SJSA1 (cell line): ENCODE measurements at regions not wholly inside any gene's neighbourhood (a gene's known extent, or its start where the extent isn't known, plus 50 kb on each side); places are given as distances from the start of the nearest gene placed in this dataset.
A peak's percentile ranks its signal among the peaks of the same experiment; 100 is the strongest.

Source experiments
- DNase-seq, 2 experiments: peaks; one replicate each; pipeline ENCODE4 v3.0.0-alpha.2; 2015 to 2020; ENCODE audit warnings: low spot score in 2 of 2, low read depth in 1 of 2
- H3K27ac ChIP-seq: fragments of 250-450 bp; sonication (Bioruptor Pico); 2 replicates; pipeline ENCODE4 v1.5.1; 2020; ENCODE audit warnings: mild to moderate bottlenecking, moderate library complexity
- H3K27me3 ChIP-seq: fragments of 250-450 bp; sonication (Bioruptor Pico); replicated peaks from 2 replicates; pipeline ENCODE4 v1.5.1; 2020; ENCODE audit warnings: mild to moderate bottlenecking, moderate library complexity
- H3K36me3 ChIP-seq: fragments of 250-450 bp; sonication (Bioruptor Pico); 2 replicates; pipeline ENCODE4 v1.5.1; 2020; ENCODE audit warnings: mild to moderate bottlenecking
- H3K4me1 ChIP-seq: fragments of 250-450 bp; sonication (Bioruptor Pico); replicated peaks from 2 replicates; pipeline ENCODE4 v1.6.1; 2021; ENCODE audit warnings: mild to moderate bottlenecking
- H3K4me3 ChIP-seq: fragments of 250-450 bp; sonication (Bioruptor Pico); 2 replicates; pipeline ENCODE4 v1.5.1; 2020; ENCODE audit warnings: mild to moderate bottlenecking
- H3K9me3 ChIP-seq: fragments of 250-450 bp; sonication (Bioruptor Pico); replicated peaks from 2 replicates; pipeline ENCODE4 v1.5.1; 2020; ENCODE audit warnings: mild to moderate bottlenecking

DNA sequence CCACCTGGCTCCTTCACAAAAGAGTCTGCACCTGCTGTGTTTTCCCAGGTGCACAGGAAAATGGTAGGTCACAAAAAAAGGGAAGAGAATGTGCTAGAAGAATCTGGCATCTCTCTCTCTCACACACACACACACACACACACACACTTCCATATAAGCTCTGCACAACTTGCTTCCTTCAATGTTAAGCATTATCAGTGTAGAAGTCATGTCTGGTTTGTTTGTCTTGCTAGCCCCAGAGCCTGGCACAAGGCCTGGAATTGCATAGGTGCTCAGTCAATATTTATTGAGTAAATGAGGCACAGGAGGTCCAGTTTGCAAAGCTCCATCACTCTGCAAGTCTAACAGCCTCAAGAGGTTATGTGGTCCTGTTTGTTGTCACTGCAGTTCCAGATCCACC, 867.3 kb upstream of the AUTS2 start:
- Histone ChIP-seq H3K9me3 (0 out of 2 replicates have a peak, but pooled peaks cover 3% of the 10 kb centered on the region), H3K27ac (no peak overlapping the region), H3K4me3 (no peak overlapping the region), H3K4me1 (no peaks in the 10 kb centered on the region), H3K36me3 (no peaks in the 10 kb centered on the region), H3K27me3 (no peaks in the 10 kb centered on the region)
- DNase-seq, result no peak

DNA sequence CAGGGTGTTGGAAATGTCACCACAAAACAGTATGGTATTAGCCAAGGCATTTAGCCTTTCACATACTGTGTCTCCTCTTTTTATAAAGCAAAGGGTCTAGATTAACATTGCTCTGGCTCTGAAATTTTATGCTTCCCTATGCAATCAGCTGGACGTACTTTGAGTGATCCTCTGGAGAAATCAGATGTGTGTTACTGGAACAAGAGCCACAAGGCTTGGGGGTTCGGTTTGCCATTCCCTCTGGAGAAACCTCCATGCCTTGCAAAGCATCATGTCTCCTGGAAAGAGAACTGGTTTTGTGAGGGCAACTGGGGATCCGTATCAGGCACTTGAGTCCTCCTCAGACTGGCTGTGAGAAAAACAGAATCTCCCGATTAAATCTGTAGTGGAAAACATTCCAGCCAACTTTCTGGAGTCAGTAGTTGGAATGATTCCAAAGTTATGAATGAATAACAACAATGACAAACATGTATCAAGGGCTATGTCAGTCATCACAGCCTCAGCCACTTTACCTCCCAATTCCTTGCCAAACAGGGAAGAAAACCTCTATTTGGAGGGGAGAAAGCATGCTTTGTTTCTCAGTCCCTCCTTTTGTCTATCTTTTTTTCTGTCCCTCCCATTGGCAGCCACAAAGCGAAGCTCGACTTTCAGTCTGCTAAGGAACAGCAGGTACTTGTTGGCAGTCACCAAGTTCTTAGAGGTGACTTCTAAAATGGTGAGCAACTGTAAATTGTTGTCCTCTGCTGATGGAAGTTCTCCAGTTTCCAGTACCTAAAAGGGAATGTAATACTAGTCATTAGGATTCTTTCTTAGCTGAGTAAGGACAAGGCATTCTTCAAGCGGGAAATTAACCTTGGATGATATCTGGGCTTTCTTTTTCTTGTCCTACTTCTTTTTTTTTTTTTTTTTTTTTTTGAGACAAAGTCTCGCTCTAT, 864.8 kb upstream of the AUTS2 start:
- Histone ChIP-seq H3K27me3 (no peaks in the 10 kb centered on the region), H3K4me3 (no peak overlapping the region), H3K4me1 (no peaks in the 10 kb centered on the region), H3K27ac (no peak overlapping the region), H3K9me3 (0 out of 2 replicates have a peak, but pooled peaks cover 3% of the 10 kb centered on the region), H3K36me3 (no peaks in the 10 kb centered on the region)
- DNase-seq, result no peak

DNA sequence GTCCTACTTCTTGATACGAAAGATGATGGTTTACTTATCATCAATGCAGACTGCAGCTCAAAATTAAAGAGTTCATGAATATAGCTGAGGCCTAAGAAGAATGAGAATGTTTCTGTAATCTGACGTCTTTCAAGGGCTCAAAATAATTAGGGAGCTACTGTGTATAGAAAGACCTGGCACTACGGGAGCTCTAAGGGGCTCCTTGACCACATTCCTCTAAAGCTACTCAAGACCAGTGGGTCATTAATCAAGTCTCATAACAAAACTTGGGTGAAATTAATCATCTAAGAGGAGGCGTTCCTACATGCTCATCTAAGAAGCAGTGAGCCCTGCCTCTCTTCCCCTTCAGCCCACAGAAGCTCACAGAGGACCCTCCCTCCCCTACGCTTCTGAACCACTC, 863.8 kb upstream of the AUTS2 start:
- no peaks in the 10 kb centered on the region for H3K4me1 ChIP-seq
- DNase-seq, result no peak

DNA sequence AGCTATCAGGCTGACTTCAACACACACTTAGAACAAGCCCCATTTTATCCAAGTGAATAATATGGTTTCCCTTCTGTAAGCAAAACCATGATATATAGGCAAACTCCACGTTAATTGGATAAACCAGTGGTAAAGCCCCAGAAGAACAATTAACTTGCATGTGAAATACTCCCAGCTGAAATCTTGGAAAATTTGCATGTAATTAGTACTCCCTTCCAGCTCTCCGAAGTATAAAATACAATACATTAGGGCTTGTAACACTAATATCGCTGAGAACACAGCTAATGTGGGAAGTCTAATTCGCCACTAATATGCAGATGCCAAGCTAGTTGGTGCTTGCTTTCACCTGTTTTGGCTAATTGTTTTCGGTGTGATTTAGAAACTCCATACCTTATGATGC, 859.0 kb upstream of the AUTS2 start:
- DNase-seq, result no peak
- Histone ChIP-seq H3K9me3 (no peaks in the 10 kb centered on the region), H3K4me1 (no peaks in the 10 kb centered on the region), H3K27ac (no peak overlapping the region), H3K4me3 (no peak overlapping the region), H3K27me3 (no peaks in the 10 kb centered on the region), H3K36me3 (no peaks in the 10 kb centered on the region)

More for the DNA sequence above, 863.8 kb upstream of the AUTS2 start:
- no peaks in the 10 kb centered on the region for H3K36me3 ChIP-seq
- H3K9me3 ChIP-seq, result 0 out of 2 replicates have a peak, but pooled peaks cover 3% of the 10 kb centered on the region
- H3K27me3 ChIP-seq, result no peaks in the 10 kb centered on the region
- H3K27ac ChIP-seq, result no peak overlapping the region
- no peak overlapping the region for H3K4me3 ChIP-seq

DNA sequence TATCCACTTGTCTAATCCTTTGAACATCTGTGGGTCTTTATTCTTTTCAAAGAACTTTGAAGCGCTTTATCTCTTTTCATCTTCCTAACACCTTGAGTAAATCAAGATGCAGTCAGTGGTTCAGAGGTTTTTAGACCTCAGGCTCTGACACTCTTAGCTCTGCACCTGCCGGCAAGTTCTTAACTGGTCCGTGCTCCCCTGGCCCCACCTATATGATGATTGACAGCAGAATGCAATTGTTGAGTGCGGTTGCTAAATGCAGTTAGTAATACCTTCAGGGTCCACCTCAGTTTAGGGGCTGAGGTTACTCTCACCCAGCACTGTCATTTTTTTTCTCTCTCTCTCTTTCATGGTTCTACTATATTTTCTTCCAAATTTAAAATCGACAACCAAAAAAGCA, 854.2 kb upstream of the AUTS2 start:
- no peaks in the 10 kb centered on the region for H3K4me1 ChIP-seq
- no peak overlapping the region for H3K27ac ChIP-seq
- no peak for DNase-seq
- no peaks in the 10 kb centered on the region for H3K9me3 ChIP-seq
- H3K27me3 ChIP-seq, result no peaks in the 10 kb centered on the region
- no peaks in the 10 kb centered on the region for H3K36me3 ChIP-seq
- H3K4me3 ChIP-seq, result no peak overlapping the region

DNA sequence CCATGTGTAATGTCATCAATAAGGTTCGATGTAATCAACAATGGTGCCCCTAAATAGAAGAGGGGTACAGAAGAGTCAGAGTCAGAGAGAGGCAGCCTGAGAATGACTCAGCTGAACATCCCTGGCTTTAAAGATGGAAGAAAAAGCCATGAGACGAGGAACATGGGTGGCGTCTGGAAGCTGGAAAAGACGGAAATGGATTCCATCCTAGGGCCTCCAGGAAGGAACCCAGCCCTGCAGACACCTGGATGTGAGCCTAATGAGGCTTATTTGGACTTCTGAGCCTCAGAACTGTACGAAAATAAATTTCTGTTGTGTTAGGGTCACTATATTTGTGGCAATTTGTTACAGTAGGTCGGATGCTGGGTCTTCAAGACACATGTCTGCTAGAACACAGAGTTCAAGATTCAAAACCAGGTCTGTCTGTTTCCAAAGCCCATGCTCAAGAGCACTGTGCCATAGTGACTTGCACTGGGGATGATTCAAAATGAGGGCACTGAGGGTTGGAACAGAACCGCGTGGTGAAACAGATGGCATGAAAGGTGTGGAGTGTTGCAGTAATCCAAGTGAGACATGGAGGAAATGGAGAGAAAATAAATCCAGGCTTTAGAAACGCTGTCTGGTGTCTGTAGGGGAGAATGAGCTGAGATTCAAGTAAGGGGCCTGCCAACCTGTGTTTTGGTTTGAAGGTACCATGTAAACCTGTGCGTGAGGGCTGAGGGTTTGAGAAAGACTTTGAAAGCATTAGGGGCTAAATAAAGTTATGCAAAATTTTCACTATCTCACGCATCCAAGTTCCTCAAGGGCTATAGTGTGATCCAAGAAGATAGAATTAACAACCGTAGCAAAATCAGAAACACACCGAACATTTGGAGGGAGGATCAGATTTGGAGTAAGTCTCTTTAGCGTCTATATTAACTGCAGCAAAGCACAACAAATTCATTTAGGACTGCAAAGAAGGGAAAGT, 849.1 kb upstream of the AUTS2 start:
- no peaks in the 10 kb centered on the region for H3K36me3 ChIP-seq
- H3K27me3 ChIP-seq, result no peaks in the 10 kb centered on the region
- DNase-seq, result no peak
- no peak overlapping the region for H3K4me3 ChIP-seq
- no peaks in the 10 kb centered on the region for H3K9me3 ChIP-seq
- no peak overlapping the region for H3K27ac ChIP-seq
- H3K4me1 ChIP-seq, result no peaks in the 10 kb centered on the region

DNA sequence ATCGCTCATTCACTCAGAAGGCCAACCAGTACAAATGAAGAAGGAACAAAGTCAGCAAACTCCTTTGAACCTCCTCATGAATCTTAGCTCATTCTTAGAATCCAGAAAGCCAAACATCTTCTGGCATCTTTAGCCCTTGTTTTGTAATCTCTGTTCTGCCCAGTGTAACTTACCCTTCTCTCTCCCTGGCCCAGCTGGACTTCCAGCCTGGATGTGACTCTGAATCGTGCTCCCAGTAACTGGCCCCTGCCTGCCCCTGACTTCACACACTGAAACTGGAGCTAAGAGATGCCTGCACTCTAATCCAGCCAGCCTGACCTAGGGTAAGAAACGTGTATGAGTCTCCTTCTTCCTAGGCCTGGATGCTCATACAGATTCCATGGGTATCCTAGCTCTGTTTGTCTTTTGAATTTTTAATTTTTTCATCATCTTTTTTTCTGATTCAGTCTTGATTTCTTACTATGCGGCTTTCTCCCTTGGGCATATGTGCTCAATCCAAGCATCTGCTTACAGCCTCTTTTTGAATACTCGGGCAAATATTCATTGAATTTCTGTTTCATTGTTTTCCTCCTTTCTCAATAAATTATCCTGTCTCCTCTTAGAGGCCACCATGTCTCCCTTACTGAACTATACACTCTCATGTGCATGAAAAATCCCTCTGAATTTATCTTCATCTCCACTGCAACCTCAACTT, 845.6 kb upstream of the AUTS2 start:
- Histone ChIP-seq H3K36me3 (no peaks in the 10 kb centered on the region), H3K4me1 (no peaks in the 10 kb centered on the region), H3K9me3 (no peaks in the 10 kb centered on the region), H3K4me3 (no peak overlapping the region), H3K27ac (no peak overlapping the region), H3K27me3 (no peaks in the 10 kb centered on the region)
- no peak for DNase-seq

DNA sequence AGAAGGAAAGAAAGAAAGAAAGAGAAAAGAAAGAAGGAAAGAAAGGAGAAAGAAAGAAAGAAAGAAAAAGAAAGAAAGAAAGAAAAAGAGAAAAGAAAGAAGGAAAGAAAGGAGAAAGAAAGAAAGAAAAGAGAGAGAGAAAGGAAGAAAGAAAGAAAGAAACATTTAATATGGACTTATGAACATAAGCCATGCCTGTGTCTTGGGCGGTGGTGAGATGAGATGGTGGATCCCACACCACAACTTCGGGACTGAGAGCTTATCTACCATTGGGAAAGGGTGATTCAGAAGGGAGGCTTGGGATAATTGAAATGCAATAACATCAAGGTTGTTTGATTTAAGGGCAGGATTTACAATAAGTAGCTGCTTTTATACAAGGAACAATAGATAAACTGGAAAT, 843.9 kb upstream of the AUTS2 start:
- H3K27ac ChIP-seq, result no peak overlapping the region
- DNase-seq, result no peak
- H3K4me3 ChIP-seq, result no peak overlapping the region
- no peaks in the 10 kb centered on the region for H3K27me3 ChIP-seq
- no peaks in the 10 kb centered on the region for H3K4me1 ChIP-seq
- no peaks in the 10 kb centered on the region for H3K9me3 ChIP-seq
- H3K36me3 ChIP-seq, result no peaks in the 10 kb centered on the region

DNA sequence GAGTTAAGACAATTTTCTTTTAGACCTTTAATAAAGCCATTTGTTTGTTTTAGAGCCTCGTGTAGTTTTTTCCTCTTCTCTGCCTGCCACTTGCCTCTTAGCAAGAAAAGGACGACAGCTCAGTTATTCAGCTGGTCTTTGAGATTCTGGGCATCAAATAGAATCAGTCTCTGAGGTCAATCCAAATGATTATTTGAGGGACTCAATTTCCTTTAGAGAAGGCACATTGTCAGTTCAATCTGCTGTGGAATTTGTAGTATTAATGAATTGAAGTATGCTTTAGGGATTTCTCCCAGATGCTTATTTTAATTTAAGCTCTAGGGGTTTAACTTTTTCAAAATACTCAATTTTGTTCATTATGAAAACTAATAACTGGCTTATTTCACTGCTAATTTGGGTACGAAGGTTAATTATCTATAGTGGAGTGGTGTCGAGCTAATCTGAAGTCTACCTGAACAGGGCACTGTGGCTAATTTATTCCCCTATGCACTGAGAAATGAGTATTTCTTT, 841.2 kb upstream of the AUTS2 start:
- H3K9me3 ChIP-seq, result no peaks in the 10 kb centered on the region
- H3K4me3 ChIP-seq, result no peak overlapping the region
- H3K4me1 ChIP-seq, result no peaks in the 10 kb centered on the region
- H3K27me3 ChIP-seq, result no peaks in the 10 kb centered on the region
- no peaks in the 10 kb centered on the region for H3K36me3 ChIP-seq
- H3K27ac ChIP-seq, result no peak overlapping the region
- DNase-seq, result no peak

DNA sequence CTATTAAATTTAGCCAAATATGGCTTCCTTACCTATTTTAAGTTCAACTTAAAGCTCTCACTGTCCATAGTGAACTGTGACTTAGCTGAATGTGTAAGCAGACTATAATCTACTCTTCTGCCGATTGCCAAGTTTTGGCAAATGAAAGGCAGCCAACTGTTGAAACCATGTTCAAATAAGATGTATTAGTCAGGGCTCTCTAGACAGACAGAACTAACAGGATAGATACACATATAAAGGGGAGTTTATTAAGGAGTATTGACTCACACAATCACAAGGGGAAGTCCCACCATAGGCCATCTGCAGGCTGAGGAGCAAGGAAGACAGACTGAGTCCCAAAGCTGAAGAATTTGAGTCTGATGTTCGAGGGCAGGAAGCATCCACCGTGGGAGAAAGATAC, 837.7 kb upstream of the AUTS2 start:
- Histone ChIP-seq H3K27me3 (no peaks in the 10 kb centered on the region), H3K9me3 (no peaks in the 10 kb centered on the region), H3K4me3 (no peak overlapping the region), H3K4me1 (no peaks in the 10 kb centered on the region), H3K36me3 (no peaks in the 10 kb centered on the region), H3K27ac (no peak overlapping the region)
- no peak for DNase-seq

DNA sequence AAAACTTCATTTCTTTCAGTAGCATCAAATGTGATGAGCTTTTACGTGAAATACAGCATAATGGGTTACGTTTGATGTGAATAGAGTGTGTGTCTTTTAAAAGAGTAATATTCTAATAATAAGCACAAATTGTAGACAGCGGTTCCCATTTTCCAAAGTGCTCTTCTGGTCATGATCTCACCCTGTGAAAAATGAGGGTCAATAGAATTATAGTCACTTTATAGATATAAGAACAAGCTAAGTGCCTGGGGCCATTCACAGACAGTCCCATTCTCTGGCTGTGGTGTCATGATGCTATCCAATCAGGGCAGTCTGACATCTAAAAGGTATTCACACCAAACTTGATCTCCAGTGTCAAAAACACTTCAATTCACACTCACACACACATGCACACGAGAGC, 830.8 kb upstream of the AUTS2 start:
- no peak overlapping the region for H3K27ac ChIP-seq
- no peaks in the 10 kb centered on the region for H3K4me1 ChIP-seq
- no peaks in the 10 kb centered on the region for H3K27me3 ChIP-seq
- H3K4me3 ChIP-seq, result no peak overlapping the region
- no peaks in the 10 kb centered on the region for H3K36me3 ChIP-seq
- DNase-seq, result no peak
- H3K9me3 ChIP-seq, result no peaks in the 10 kb centered on the region

DNA sequence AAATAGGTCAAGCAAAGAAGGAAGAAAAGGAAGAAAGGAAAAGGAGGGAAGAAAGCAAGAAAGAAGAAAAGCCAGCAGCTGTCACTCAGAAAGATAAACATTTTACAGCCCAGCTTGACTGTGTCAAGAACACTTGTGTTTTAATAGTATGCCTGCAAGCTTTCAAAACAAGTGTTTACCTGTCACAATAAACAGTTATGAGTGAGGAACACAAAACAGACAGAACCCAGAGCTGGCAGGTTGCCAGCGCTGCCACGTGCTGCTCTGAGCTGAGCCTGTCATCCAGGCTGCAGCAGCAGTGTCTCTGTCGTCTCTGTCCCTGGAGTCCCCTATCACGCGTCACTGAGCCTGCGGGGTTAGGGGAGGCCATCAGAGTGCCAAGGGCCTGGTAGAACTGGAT, 827.6 kb upstream of the AUTS2 start:
- peak in 1 of 2 experiments; percentile 5 for DNase-seq

DNA sequence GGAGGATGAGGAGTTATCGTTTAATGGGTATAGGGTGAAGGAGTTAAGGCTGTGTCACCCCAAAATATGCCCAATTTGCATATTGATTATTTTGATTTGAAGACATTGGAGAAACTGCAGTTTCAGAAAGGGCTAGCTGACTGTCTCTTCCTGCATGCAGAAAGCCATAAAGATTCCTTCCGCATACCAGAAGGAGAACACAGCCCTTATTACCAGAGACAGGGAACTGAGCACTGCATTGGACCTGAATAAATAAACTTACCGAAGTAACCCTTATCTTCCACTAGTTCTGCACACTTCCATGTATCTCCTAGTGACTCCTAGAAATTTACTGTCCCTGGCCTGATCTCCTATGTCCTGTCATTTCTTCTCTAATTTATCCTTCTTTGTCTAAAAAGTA, 821.9 kb upstream of the AUTS2 start:
- H3K4me1 ChIP-seq, result no peaks in the 10 kb centered on the region
- no peaks in the 10 kb centered on the region for H3K9me3 ChIP-seq
- no peaks in the 10 kb centered on the region for H3K27me3 ChIP-seq
- H3K27ac ChIP-seq, result no peak overlapping the region
- no peak for DNase-seq
- H3K4me3 ChIP-seq, result no peak overlapping the region
- no peaks in the 10 kb centered on the region for H3K36me3 ChIP-seq

More for the DNA sequence above, 827.6 kb upstream of the AUTS2 start:
- Histone ChIP-seq H3K9me3 (no peaks in the 10 kb centered on the region), H3K27me3 (no peaks in the 10 kb centered on the region), H3K4me1 (no peaks in the 10 kb centered on the region), H3K27ac (no peak overlapping the region), H3K4me3 (no peak overlapping the region), H3K36me3 (no peaks in the 10 kb centered on the region)
